GM12878 (cell line): ENCODE measurements at regions not wholly inside any gene's neighbourhood (a gene's known extent, or its start where the extent isn't known, plus 50 kb on each side); places are given as distances from the start of the nearest gene placed in this dataset.

Experiments
- ATAC-seq: fragments of 200-7000 bp; cut with Tn5 transposase; 3 replicates; pipeline ENCODE4 v1.9.1; 2020; ENCODE audit warnings: mild to moderate bottlenecking, moderate library complexity
- BruUV-seq: library from RNA; stranded (reverse); fragments of 400-500 nt; replicated peaks from 2 replicates; lab custom pipeline; 2021; lab: Mats Ljungman, UMichigan
- CTCF ChIA-PET: fragments of 300-600 bp; sonication (Branson Sonifier 250); formaldehyde crosslinking; extraction: SDS; loops from one replicate; lab custom pipeline; 2021; ENCODE audit warnings: inconsistent platforms; lab: Yijun Ruan, JAX
- POLR2A ChIA-PET: fragments of 350-600 bp; formaldehyde crosslinking; extraction: SDS; loops from one replicate; lab custom pipeline; 2021; ENCODE audit warnings: inconsistent platforms; lab: Charles Lee
- RAD21 ChIA-PET: fragments of 300-600 bp; sonication (Branson Sonifier 250); formaldehyde crosslinking; loops from one replicate; lab custom pipeline; 2023; ENCODE audit warnings: antibody characterized with exemption; ENCODE audit not compliant: unreplicated experiment; lab: Charles Lee
- SMC1A ChIA-PET: fragments of 300-600 bp; sonication (Branson Sonifier 250); formaldehyde crosslinking; loops from one replicate; lab custom pipeline; 2023; ENCODE audit not compliant: unreplicated experiment, uncharacterized antibody; lab: Charles Lee
- DNase-seq: peaks from one replicate; pipeline ENCODE4 v3.0.0-alpha.2; 2011; ENCODE audit warnings: low read depth, low spot score
- FAIRE-seq: peaks from 3 replicates; lab custom pipeline; 2011; peaks lifted over from hg19 to GRCh38; lab: Jason Lieb, UNC
- H2AFZ ChIP-seq: 2 replicates; pipeline ENCODE4 v1.6.0; 2011; ENCODE audit warnings: low read depth, low read length, control low read depth; ENCODE audit not compliant: control insufficient read depth
- H3K27ac ChIP-seq: 2 replicates; pipeline ENCODE4 v1.5.1; 2011; ENCODE audit warnings: control low read depth; ENCODE audit not compliant: control insufficient read depth, insufficient read depth
- H3K27me3 ChIP-seq, 2 experiments: replicated peaks in 1 of 2; 2 replicates each; pipeline versions ENCODE4 v1.6.0 to v1.6.1; 2011; ENCODE audit warnings: low read length in 1 of 2; ENCODE audit not compliant: control insufficient read depth in 2 of 2, insufficient read depth in 2 of 2
- H3K36me3 ChIP-seq, 2 experiments: 2 replicates each; pipeline ENCODE4 v1.5.1; 2011; ENCODE audit warnings: low read length in 1 of 2; ENCODE audit not compliant: control insufficient read depth in 2 of 2, insufficient read depth in 2 of 2
- H3K4me1 ChIP-seq: 2 replicates; pipeline ENCODE4 v1.6.1; 2011; ENCODE audit warnings: mild to moderate bottlenecking, low read length, moderate library complexity, mixed read lengths; ENCODE audit not compliant: control insufficient read depth, insufficient read depth
- H3K4me2 ChIP-seq: 2 replicates; pipeline ENCODE4 v1.6.0; 2011; ENCODE audit warnings: control low read depth; ENCODE audit not compliant: control insufficient read depth, insufficient read depth
- H3K4me3 ChIP-seq: fragments of 200-600 bp; sonication (generic); 2 replicates; pipeline ENCODE4 v1.5.1; 2016
- H3K79me2 ChIP-seq: 2 replicates; pipeline ENCODE4 v1.6.0; 2011; ENCODE audit warnings: low read length; ENCODE audit not compliant: control insufficient read depth, insufficient read depth
- H3K9ac ChIP-seq: 2 replicates; pipeline ENCODE4 v1.8.0; 2011; ENCODE audit warnings: low read length, control low read depth, mixed read lengths; ENCODE audit not compliant: control insufficient read depth, insufficient read depth
- H3K9me3 ChIP-seq: replicated peaks from 3 replicates; pipeline ENCODE4 v1.5.1; 2011; ENCODE audit warnings: mild to moderate bottlenecking, low read length; ENCODE audit not compliant: control insufficient read depth, insufficient read depth
- H4K20me1 ChIP-seq: 2 replicates; pipeline ENCODE4 v1.6.0; 2011; ENCODE audit not compliant: control insufficient read depth, insufficient read depth
- CEBPB ChIP-seq, 2 experiments: fragments of 150-350 bp in 1 of 2; IDR thresholded peaks; 2 replicates each; pipeline ENCODE4 v1.6.1; 2012 to 2014; ENCODE audit warnings: low read depth in 2 of 2, low read length in 2 of 2, borderline replicate concordance in 1 of 2, inconsistent platforms in 1 of 2
- ELK1 ChIP-seq: IDR thresholded peaks from 2 replicates; pipeline ENCODE4 v1.6.1; 2012; ENCODE audit warnings: low read depth, low read length, improper control_type of control experiment
- NR2C1 ChIP-seq: fragments of 450-650 bp; IDR thresholded peaks from 2 replicates; pipeline ENCODE4 v1.6.1; 2017; ENCODE audit warnings: antibody characterized with exemption, mild to moderate bottlenecking, moderate library complexity
- PRDM15 ChIP-seq: fragments of 450-650 bp; formaldehyde crosslinking; IDR thresholded peaks from 2 replicates; pipeline ENCODE4 v1.4.0; 2020; ENCODE audit warnings: mild to moderate bottlenecking, moderate library complexity
- SIX5 ChIP-seq: IDR thresholded peaks from 2 replicates; pipeline ENCODE4 v1.6.1; 2011; ENCODE audit warnings: mild to moderate bottlenecking, low read depth, low read length, moderate library complexity; ENCODE audit not compliant: severe bottlenecking
- SRF ChIP-seq, 2 experiments: IDR thresholded peaks; 2 replicates each; pipeline ENCODE4 v1.6.1; 2011; ENCODE audit warnings: low read depth in 2 of 2, low read length in 2 of 2, mild to moderate bottlenecking in 1 of 2, moderate library complexity in 1 of 2
- TAF1 ChIP-seq: IDR thresholded peaks from 2 replicates; pipeline ENCODE4 v1.6.1; 2011; ENCODE audit warnings: mild to moderate bottlenecking, low read depth, low read length, borderline replicate concordance
- TCF12 ChIP-seq: IDR thresholded peaks from 2 replicates; pipeline ENCODE4 v1.6.1; 2011; ENCODE audit warnings: low read depth, mild to moderate bottlenecking, low read length
- USF1 ChIP-seq: IDR thresholded peaks from 2 replicates; pipeline ENCODE4 v1.6.1; 2011; ENCODE audit warnings: borderline replicate concordance, low read depth, mild to moderate bottlenecking, moderate library complexity, mixed read lengths, low read length; ENCODE audit not compliant: insufficient read depth; ENCODE audit errors: extremely low read length
- ZBTB40 ChIP-seq: fragments of 450-650 bp; IDR thresholded peaks from 2 replicates; pipeline ENCODE4 v1.6.1; 2016; ENCODE audit warnings: mild to moderate bottlenecking, moderate library complexity, borderline replicate concordance
- ZNF622 ChIP-seq: fragments of 450-650 bp; IDR thresholded peaks from 2 replicates; pipeline ENCODE4 v1.6.1; 2017; ENCODE audit warnings: mild to moderate bottlenecking, inconsistent platforms
- WGBS: methylation state at CpG from one replicate; pipeline ENCODE4 v1.1.6; 2016; ENCODE audit warnings: low lambda C conversion rate; ENCODE audit not compliant: insufficient replicate concordance, insufficient coverage; ENCODE audit errors: missing lambda C conversion rate; 5-methylcytosine and 5-hydroxymethylcytosine counted together
- in situ Hi-C: fragments of 300-500 bp; cut with MboI; formaldehyde crosslinking; loops from 9 replicates; pipeline ENCODE4 v1.14.3; 2018; ENCODE audit warnings: mixed read lengths
- intact Hi-C: fragments of 100-400 bp; cut with micrococcal nuclease; formaldehyde crosslinking; loops from one replicate; pipeline ENCODE4 v1.14.2; 2022; ENCODE audit not compliant: unreplicated experiment

GRCh38 chr2:236665101-236665500 lies 95.5 kb downstream of the ACKR3 start:
- Histone ChIP-seq H2AFZ (no peak overlapping the region), H3K4me2 (no peak overlapping the region), H3K9ac (no peak overlapping the region), H3K4me3 (no peak overlapping the region), H3K27me3 (0 out of 4 replicates have a peak, but pooled peaks cover 0 to 3% of the 10 kb centered on the region in 2 experiments), H3K9me3 (no peaks in the 10 kb centered on the region; the same call in 2 of the 3 replicates), H3K79me2 (no peaks in the 10 kb centered on the region), H3K36me3 (no peaks in the 10 kb centered on the region), H4K20me1 (no peaks in the 10 kb centered on the region), H3K4me1 (no peaks in the 10 kb centered on the region), H3K27ac (no peak overlapping the region)
- intact Hi-C loops (no loop called here), in situ Hi-C loops (no loop called here)
- CTCF ChIA-PET: no interaction called here
- WGBS: 31% methylated on average over 4 of the region's 7 CpGs
- RAD21 ChIA-PET: no interaction called here
- no peak for TF ChIP-seq SIX5
- TF ChIP-seq CEBPB (IDR thresholded peaks at IDR 0.05; ENCODE audit: borderline replicate concordance in 1 of 2, low read depth in 2 of 2, low read length in 2 of 2): no peak
- TF ChIP-seq NR2C1: no peak
- no peak for TF ChIP-seq ZNF622
- no peak for TF ChIP-seq PRDM15 (CRISPR knock-in tag)
- no peak for TF ChIP-seq ELK1
- no peak for TF ChIP-seq TCF12
- no peak for TF ChIP-seq USF1
- TF ChIP-seq TAF1: no peak
- no peak for TF ChIP-seq ZBTB40
- no peak for TF ChIP-seq SRF (IDR thresholded peaks at IDR 0.05; ENCODE audit: low read depth in 2 of 2, low read length in 2 of 2)
- DNase-seq: no peak
- no peak for ATAC-seq
- SMC1A ChIA-PET: no interaction called here
- POLR2A ChIA-PET: interaction anchor here (0.6 kb wide), 1 partner anchor 1471 kb away, joined by 5 read pairs; no protein-coding TSS in a partner anchor
- no TSS peak for BruUV-seq
- FAIRE-seq: no peak
